HG03521 (cell line): ENCODE measurements at regions not wholly inside any gene's neighbourhood (a gene's known extent, or its start where the extent isn't known, plus 50 kb on each side); places are given as distances from the start of the nearest gene placed in this dataset.
"Not testable (repeated sequence)": the region's sequence is repeated elsewhere in the genome, so short reads cannot be mapped to it uniquely, and the experiment has no call there.

ENCODE experiments used
- ATAC-seq: cut with Tn5 transposase; IDR thresholded peaks from one replicate; pipeline ENCODE4 v1.9.1; 2021; ENCODE audit warnings: mild to moderate bottlenecking, moderate library complexity; ENCODE audit not compliant: unreplicated experiment

DNA sequence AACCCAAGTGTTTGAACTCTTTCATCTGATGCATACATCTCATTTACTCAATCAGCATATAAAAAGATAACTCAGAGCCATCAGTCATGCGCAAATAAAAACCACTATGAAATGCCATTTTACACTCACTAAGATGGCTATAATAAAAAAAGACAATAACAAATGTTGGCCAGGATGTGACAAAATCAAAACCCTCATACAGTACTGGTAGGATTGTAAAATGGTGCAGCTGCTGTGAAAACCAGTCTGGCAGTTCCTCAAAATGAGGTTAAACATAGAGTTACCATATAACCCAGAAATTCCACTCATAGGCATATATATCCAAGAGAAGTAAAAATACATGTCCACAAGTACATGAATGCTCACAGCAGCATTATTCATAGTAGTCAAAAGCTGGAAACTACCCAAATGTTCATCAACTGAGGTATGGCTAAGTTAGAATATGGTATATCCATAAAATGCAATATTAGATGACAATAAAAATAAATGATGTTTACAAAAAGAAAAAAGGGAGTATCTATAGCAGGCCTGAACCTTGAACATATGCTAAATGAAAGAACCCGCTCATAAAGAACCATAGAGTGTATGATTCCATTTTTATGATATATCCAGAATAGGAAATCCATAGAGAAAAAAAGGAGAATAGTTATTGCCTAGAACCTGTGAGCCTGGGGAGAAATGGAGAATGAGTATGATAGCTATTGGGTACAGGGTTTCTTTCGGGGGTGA, 265.1 kb downstream of the SIPA1L2 start:
- ATAC-seq: no peak

- no peak for ATAC-seq
Observed at GRCh38 chr1:232363008-232363407, 266.9 kb downstream of the SIPA1L2 start.

DNA sequence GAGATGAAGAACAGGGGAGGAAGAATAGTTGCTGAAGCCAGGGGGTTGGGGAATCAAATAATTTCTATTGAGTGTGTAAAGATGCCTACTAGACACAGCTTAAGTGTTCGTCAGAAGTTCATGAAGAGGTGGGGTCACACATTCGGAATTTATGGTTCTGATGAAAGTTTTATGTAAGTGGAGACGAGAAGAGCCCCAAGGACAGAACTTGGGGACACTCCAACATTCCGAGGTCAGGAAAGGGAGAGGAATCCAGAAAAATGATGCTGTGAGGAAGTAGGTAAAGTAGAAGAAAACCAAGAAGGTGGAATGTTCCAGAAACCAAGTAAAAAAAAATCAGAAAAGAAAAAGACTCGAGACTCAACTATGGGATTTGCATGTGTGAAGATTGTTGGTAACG, 272.5 kb downstream of the SIPA1L2 start:
- no peak for ATAC-seq

- ATAC-seq: no peak
Observed at GRCh38 chr1:232355162-232356006, 274.5 kb downstream of the SIPA1L2 start.

GRCh38 chr1:232353001-232353400, 276.9 kb downstream of the SIPA1L2 start:
- no peak for ATAC-seq

- no peak for ATAC-seq
Observed at GRCh38 chr1:232352366-232352765, 277.6 kb downstream of the SIPA1L2 start.

DNA sequence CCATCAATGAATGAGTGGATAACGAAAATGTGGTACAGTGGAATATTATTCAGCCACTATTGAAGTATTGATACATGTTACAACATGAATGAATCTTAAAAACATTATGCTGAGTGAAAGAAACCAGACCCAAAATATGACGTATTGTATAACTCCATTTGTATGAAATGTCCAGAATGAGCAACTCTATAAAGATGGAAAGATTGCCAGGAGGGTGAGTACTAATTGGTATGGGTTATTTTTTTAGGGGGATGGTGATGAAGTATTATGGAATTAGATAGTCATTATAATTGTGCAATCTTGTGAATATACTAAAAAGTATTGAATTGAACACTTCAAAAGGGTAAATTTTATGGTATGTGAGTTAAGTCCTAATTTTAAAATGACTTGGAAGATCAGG, 278.6 kb downstream of the SIPA1L2 start:
- ATAC-seq: no peak

DNA sequence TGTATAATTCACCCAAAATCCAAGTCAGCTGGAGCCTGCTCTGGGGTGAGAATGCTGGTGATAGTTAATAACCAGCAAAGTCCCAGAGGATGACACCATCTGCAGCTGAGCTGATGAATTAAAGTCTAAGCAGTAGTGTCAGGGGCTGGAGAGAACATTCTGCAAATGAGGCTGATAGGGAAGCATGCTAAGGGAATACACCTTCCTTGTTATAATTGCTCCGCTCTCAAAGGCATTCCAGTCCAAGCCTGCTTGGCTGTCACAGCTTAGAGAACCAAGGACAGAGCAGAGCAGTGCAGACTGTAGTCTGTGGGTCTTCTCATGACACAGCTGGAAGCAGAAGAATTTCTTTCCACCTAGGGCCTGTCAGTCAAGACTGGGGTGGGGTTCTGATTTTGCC, 283.1 kb downstream of the SIPA1L2 start:
- ATAC-seq: no peak

DNA sequence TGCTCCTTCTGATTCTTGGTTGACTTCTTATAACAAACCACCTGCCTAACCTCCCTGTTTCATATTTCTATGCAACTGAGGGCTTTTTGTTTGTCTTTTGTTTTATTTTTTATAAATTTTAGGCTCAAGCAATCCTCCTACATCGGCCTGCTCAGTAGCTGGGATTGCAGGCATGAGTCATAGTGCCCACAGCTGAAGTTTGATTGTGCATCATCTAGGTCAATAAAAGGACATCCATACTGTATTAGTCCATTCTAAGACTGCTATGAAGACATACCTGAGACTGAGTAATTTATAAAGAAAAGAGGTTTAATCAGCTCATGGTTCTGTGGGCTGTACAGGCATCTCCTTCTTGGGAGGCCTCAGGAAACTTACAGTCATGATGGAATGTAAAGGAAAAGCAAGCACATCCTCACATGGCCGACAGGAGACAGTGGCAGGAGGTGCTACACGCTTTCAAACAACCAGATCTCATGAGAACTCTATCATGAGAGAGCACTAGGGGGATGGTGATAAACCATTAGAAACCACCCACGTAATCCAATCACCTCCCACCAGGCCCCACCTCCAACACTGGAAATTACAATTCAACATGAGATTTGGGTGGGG, 285.0 kb downstream of the SIPA1L2 start:
- ATAC-seq: no peak

DNA sequence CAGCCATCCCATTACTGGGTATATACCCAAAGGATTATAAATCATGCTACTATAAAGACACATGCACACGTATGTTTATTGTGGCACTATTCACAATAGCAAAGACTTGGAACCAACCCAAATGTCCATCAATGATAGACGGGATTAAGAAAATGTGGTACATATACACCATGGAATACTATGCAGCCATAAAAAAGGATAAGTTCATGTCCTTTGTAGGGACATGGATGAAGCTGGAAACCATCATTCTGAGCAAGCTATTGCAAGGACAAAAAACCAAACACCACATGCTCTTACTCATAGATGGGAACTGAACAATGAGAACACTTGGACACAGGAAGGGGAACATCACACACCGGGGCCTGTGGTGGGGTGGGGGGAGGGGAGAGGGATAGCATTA, 285.7 kb downstream of the SIPA1L2 start:
- ATAC-seq: not testable (repeated sequence)

- ATAC-seq: no peak
Observed at GRCh38 chr1:232340446-232340845, 289.5 kb downstream of the SIPA1L2 start.

- ATAC-seq: no peak
Observed at GRCh38 chr1:232339073-232339472, 290.9 kb downstream of the SIPA1L2 start.

- ATAC-seq: no peak
Observed at GRCh38 chr1:232335741-232336293, 294.1 kb downstream of the SIPA1L2 start.

DNA sequence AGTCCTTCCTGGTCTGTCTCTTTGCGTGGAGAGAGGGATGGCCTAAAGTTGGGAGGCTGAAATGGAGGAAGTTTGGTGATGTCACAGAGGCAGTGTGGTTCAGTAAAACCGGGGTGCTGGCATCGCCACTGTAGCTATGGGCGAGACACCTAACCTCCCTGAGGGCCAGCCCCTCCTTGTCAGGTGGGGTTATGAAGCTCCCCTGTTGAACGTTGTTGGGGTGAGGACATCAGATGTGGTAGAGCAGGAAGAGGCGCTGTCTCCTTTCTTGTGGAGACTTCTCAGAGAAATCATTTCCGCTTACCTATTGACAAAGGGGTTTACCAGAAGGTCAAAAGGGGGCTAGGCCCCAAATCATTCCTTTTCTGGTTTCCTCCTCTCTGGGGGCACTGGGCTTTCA, 294.7 kb downstream of the SIPA1L2 start:
- ATAC-seq: no peak

DNA sequence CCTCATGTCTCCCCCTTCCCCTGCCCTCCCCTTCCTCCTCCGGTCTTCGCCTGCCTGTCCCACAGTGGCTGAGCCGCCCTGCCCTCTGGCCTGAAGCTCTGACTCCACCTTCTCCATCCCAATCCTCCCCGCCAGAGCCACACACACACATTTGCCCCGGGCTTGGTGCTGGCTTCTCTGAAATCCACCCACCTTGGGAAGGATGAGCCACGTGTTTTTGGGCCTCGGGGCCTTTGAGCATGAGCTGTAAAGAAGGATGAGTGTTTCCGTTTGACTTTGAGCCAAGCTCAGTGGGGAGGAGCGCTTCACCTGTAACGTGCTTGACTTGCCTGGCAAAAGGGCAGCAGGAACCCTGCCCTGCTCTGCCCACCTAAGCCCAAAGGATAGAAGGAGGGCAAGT, 295.1 kb downstream of the SIPA1L2 start:
- ATAC-seq: no peak

GRCh38 chr1:232334246-232334645, 295.7 kb downstream of the SIPA1L2 start:
- no peak for ATAC-seq

DNA sequence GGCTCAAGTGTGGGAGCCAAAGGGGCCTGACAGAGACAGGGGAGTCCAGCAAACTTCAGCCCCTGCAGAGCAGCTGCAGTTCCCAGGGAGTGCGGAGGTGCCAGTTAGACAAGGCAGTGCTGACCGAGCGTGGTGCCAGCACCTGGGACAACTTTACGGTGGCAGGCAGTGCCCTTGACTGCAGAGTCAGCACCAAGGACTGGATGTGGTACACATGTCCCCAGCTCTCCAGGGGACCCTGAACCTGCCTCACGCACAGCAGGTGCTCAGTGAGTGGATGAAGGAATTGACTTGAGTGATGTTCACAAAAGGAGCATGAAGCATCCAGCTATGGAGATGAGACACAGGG, 296.5 kb downstream of the SIPA1L2 start:
- ATAC-seq: no peak

DNA sequence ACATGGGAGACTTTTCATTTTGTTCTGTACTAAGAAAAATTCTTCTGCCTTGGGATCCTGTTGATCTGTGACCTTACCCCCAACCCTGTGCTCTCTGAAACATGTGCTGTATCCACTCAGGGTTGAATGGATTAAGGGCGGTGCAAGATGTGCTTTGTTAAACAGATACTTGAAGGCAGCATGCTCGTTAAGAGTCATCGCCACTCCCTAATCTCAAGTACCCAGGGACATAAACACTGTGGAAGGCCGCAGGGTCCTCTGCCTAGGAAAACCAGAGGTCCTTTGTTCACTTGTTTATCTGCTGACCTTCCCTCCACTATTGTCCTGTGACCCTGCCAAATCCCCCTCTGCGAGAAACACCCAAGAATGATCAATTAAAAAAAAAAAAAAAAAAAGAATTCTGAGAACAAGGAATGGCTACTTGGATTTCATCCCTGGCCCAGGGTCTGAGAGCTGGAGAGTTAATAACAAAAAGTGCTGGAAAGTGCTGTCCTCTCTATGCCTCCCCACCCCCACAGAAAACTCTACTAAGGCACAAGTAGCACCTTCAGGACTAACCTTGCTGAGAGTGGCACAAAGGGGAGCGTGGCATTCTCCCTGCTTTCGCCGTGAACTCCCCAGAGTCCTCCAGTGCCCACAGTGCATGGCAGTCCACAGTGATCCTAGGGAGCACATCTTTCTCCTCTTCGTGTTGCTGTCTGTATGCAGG, 297.1 kb downstream of the SIPA1L2 start:
- ATAC-seq: not testable (repeated sequence)

DNA sequence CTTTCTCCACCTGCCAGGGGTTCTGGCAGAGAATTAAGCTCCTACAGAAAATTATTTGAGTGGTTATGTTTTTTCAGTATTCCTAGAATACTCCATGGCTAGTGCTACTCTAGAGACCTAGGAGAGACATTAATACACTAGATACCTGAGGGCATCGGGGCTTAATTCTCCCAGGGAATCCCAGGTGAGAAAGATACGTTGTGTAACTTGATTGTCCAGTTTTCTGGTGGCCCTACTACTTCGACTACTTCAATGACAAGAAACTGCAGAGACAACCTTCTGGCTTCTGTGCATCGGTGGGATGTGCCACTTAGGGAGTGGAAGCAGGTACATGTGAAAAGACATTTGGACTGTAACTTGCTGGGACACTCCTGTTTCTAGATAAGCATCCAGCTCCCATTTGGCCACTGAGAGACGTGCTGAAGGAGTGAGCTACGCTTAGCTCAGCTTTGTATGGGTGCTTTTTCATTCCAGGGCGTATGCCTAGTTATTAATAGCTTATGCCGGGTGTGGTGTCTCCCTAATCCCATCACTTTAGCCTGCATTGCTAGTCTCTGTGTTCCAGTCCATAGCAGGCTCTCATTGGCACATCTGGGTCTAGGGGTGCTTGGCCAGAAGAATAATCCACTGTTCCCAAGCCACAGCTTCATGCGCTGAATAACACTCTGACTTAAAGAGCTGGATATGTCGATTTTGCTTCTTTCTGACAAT, 300.7 kb downstream of the SIPA1L2 start:
- ATAC-seq: no peak

DNA sequence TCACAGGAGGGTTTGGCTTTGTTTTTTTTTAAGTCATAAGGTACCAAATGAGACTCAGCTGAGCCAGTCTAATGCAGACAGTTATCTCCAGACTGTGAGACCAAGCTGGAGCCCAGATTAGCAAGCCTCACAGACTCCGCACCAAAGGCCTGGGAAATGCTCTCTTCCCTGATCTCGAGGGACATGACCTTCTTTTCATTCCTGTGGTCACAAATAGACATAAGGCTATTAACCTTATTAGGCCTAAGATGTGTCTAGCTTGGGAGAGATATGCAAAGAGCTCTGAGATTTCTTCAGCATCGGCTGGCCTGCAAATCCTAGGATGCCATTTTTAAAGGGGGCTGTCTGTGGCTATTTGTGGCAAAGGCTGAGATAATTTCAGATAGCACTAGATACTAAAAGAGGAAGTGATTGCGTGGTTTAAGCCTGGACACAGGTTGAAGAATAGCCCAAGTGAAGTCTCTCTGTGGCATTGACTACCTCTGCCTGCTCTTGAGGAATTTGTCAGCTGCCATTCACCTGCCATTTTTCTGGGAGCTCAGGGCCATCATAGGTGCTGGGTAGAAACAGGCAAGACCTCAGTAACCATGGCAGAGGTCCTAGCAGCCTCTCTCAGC, 301.3 kb downstream of the SIPA1L2 start:
- no peak for ATAC-seq
